Neural crest cell (in vitro differentiated cells): ENCODE measurements at regions not wholly inside any gene's neighbourhood (a gene's known extent, or its start where the extent isn't known, plus 50 kb on each side); places are given as distances from the start of the nearest gene placed in this dataset.
A peak's percentile ranks its signal among the peaks of the same experiment; 100 is the strongest.

ENCODE experiments used
- DNase-seq: peaks from one replicate; pipeline ENCODE4 v3.0.0; 2021; ENCODE audit warnings: low read depth, mixed read lengths, low spot score
- H3K27ac Mint-ChIP-seq: one replicate; pipeline ENCODE4 v1.8.0; 2021; ENCODE audit warnings: mild to moderate bottlenecking, mixed read lengths; ENCODE audit not compliant: unreplicated experiment
- H3K27me3 Mint-ChIP-seq: 2 replicates; pipeline ENCODE4 v1.8.0; 2021; ENCODE audit warnings: low read depth, mild to moderate bottlenecking, mixed read lengths
- H3K36me3 Mint-ChIP-seq: 2 replicates; pipeline ENCODE4 v1.8.0; 2021; ENCODE audit warnings: low read depth, mild to moderate bottlenecking, mixed read lengths
- H3K4me1 Mint-ChIP-seq: 2 replicates; pipeline ENCODE4 v1.8.0; 2021; ENCODE audit warnings: mixed read lengths
- H3K4me3 Mint-ChIP-seq: one replicate; pipeline ENCODE4 v1.8.0; 2021; ENCODE audit warnings: mild to moderate bottlenecking, mixed read lengths
- H3K9me3 Mint-ChIP-seq: 2 replicates; pipeline ENCODE4 v1.8.0; 2021; ENCODE audit warnings: mixed read lengths
- TF ChIP-seq, protein P1 (sequence below): fragments of 200-600 bp; sonication (generic); conservative IDR thresholded peaks from 2 replicates; pipeline ENCODE4 v1.5.0; 2021; ENCODE audit warnings: antibody characterized with exemption, mild to moderate bottlenecking

DNA sequence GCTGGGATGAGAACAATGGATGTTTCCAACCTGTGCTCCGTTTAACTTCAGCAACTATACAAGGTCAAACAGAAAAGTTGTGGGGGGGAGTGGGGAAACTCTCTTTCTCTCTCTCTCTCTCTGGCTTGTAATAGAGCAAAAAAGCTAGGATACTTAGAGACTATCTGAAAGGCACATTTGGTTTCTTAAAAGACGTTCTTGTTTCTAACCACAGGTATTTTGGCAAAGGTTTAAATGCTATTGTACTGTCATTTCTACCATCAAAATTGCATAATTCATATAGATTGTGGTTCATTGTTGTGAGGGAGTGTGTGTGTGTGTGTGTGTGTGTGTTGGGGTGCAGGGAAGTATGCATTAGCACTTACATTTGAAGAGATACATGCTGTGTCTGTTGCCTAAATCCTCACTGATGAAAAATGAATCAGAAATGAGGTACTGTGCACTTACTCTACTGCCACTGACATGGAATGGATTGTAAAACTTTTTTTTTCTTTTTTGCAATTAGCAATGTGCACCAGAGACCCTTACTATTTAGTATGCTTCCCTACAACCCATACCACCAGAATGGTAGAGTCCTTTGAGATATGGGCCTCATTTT, 841.0 kb upstream of the PIK3C3 start:
- peaks cover 5% of the 10 kb centered on the region for H3K9me3 Mint-ChIP-seq
- H3K36me3 Mint-ChIP-seq: peaks cover 6% of the 10 kb centered on the region
- H3K4me1 Mint-ChIP-seq: peaks cover 8% of the 10 kb centered on the region
- no peak for DNase-seq
- no peaks in the 10 kb centered on the region for H3K27me3 Mint-ChIP-seq
- no peak overlapping the region for H3K27ac Mint-ChIP-seq
- TF ChIP-seq, protein P1, sequence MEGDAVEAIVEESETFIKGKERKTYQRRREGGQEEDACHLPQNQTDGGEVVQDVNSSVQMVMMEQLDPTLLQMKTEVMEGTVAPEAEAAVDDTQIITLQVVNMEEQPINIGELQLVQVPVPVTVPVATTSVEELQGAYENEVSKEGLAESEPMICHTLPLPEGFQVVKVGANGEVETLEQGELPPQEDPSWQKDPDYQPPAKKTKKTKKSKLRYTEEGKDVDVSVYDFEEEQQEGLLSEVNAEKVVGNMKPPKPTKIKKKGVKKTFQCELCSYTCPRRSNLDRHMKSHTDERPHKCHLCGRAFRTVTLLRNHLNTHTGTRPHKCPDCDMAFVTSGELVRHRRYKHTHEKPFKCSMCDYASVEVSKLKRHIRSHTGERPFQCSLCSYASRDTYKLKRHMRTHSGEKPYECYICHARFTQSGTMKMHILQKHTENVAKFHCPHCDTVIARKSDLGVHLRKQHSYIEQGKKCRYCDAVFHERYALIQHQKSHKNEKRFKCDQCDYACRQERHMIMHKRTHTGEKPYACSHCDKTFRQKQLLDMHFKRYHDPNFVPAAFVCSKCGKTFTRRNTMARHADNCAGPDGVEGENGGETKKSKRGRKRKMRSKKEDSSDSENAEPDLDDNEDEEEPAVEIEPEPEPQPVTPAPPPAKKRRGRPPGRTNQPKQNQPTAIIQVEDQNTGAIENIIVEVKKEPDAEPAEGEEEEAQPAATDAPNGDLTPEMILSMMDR: no peak
- H3K4me3 Mint-ChIP-seq: no peak overlapping the region

DNA sequence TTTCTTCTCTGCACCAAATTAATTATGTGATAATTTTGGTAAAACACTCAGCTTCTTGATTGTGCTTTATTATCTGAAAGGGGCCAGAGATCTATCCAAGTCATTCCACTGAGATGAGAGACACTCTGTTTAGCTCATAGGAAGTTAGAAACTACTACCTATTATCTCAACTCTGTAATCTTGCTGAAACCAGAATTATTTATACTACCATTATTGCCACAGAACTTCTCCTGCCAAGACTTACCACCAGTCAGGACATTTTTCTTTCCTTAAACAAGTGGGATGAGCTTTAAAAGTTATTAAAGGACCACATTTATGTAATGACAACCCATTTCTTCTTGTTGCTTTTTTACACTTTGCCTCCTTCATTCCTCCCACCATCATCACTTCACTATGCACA, 855.6 kb upstream of the PIK3C3 start:
- TF ChIP-seq, protein P1: no peak
- Mint-ChIP-seq H3K4me1 (peaks cover 8% of the 10 kb centered on the region), H3K9me3 (no peaks in the 10 kb centered on the region)

DNA sequence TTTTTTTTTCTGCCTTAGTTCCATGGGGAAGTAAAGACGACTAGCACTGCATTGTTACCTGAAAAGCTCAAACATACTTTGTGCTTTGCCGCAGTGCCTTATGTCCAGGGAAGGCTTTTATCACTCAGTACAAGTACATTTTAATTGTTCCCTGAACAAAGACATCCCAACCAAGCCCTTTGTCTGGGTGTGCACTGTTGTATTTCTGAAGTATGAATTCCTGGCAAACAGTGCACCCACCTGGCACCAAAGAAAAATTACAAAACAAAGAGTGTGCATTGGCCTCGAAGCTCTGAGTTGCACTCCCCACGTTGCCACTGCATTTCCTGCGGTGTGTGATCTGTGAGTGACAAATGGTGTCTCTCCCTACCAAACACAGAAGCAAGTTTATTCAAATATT, 858.5 kb upstream of the PIK3C3 start:
- Mint-ChIP-seq H3K27ac (peak overlapping the region; percentile 40), H3K36me3 (no peaks in the 10 kb centered on the region), H3K4me3 (no peak overlapping the region), H3K4me1 (peaks cover 8% of the 10 kb centered on the region), H3K9me3 (no peaks in the 10 kb centered on the region), H3K27me3 (no peaks in the 10 kb centered on the region)
- TF ChIP-seq, protein P1: no peak
- no peak for DNase-seq

More for the DNA sequence above, 855.6 kb upstream of the PIK3C3 start:
- Mint-ChIP-seq H3K27ac (no peak overlapping the region), H3K36me3 (no peaks in the 10 kb centered on the region), H3K27me3 (no peaks in the 10 kb centered on the region), H3K4me3 (no peak overlapping the region)
- no peak for DNase-seq

DNA sequence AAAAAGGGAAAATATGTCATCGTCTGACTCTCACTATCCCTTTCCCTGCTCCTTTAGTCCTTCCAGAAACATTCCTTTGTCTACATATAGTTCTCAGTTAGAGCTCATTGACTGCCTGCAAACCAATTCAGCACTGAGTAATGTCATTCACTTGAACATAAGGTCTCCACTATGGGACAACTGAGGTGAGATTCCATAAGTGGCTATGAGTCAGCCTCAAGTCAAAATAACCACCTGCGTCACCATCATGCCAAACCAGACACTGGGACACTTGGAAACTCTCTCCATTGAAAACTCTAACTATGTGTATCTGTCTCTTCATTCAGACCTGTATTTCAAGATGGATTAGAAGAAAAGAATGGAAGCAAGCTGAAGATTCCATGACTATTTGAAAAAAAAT, 878.0 kb upstream of the PIK3C3 start:
- Mint-ChIP-seq H3K36me3 (no peaks in the 10 kb centered on the region), H3K27ac (no peak overlapping the region), H3K4me3 (no peak overlapping the region), H3K9me3 (peaks cover 4% of the 10 kb centered on the region), H3K4me1 (no peaks in the 10 kb centered on the region), H3K27me3 (no peaks in the 10 kb centered on the region)
- no peak for DNase-seq
- TF ChIP-seq, protein P1: no peak

DNA sequence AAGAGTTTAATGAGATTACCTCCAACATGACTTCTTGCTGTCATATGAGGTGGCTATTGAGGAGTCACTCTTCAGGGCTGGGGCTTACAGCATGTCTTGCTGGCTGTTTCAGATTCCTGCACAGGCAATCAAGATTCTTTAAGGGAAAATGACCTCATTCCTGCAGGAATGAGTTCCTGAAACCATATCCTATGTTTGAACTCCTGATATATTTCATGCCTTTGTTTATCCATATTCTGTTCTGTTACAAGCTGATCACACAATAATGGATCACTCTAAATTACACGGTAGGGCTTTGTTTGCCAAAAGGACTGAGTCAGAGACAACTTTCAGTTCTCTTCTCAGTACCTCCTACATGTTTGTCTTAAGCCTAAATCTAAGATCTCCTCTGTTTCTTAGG, 879.8 kb upstream of the PIK3C3 start:
- no peak for DNase-seq
- H3K27ac Mint-ChIP-seq: no peak overlapping the region
- H3K4me1 Mint-ChIP-seq: no peaks in the 10 kb centered on the region
- no peaks in the 10 kb centered on the region for H3K27me3 Mint-ChIP-seq
- no peaks in the 10 kb centered on the region for H3K36me3 Mint-ChIP-seq
- H3K9me3 Mint-ChIP-seq: peaks cover 4% of the 10 kb centered on the region
- TF ChIP-seq, protein P1: no peak
- H3K4me3 Mint-ChIP-seq: no peak overlapping the region
